Memory B cell (primary cell): ENCODE measurements at regions not wholly inside any gene's neighbourhood (a gene's known extent, or its start where the extent isn't known, plus 50 kb on each side); places are given as distances from the start of the nearest gene placed in this dataset.

Experiments used
- ATAC-seq: fragments of 150-1000 bp; cut with Tn5 transposase; 2 replicates; pipeline ENCODE4 v1.10.0; 2021; ENCODE audit warnings: low read depth, mild to moderate bottlenecking, moderate library complexity
- DNase-seq, 2 donors: peaks; one replicate each; pipeline ENCODE4 v3.0.0; 2022; ENCODE audit warnings: low spot score in 2 of 2
- H3K27ac Mint-ChIP-seq: one replicate; pipeline ENCODE4 v1.8.0; 2022; ENCODE audit warnings: mild to moderate bottlenecking, moderate library complexity, mixed read lengths
- H3K27me3 Mint-ChIP-seq: one replicate; pipeline ENCODE4 v1.8.0; 2022; ENCODE audit warnings: mixed read lengths
- H3K36me3 Mint-ChIP-seq: one replicate; pipeline ENCODE4 v1.8.0; 2022; ENCODE audit warnings: mild to moderate bottlenecking, mixed read lengths
- H3K4me1 Mint-ChIP-seq: one replicate; pipeline ENCODE4 v1.8.0; 2022; ENCODE audit warnings: mixed read lengths
- H3K4me3 Mint-ChIP-seq: one replicate; pipeline ENCODE4 v1.8.0; 2022; ENCODE audit warnings: mild to moderate bottlenecking, moderate library complexity, mixed read lengths
- H3K9me3 Mint-ChIP-seq: one replicate; pipeline ENCODE4 v1.8.0; 2022; ENCODE audit warnings: mixed read lengths

- ATAC-seq: no peak
- Mint-ChIP-seq H3K27ac (no peak overlapping the region), H3K27me3 (peaks cover 9% of the 10 kb centered on the region), H3K4me3 (no peak overlapping the region), H3K36me3 (no peaks in the 10 kb centered on the region), H3K9me3 (no peaks in the 10 kb centered on the region), H3K4me1 (no peaks in the 10 kb centered on the region)
- no peak for DNase-seq
Observed at GRCh38 chr1:70536708-70537366, 125.8 kb downstream of the CTH start.

GRCh38 chr1:70537788-70538187, 126.7 kb downstream of the CTH start:
- no peak overlapping the region for H3K27ac Mint-ChIP-seq

GRCh38 chr1:70542030-70542429, 131.0 kb downstream of the CTH start:
- Mint-ChIP-seq H3K9me3 (no peaks in the 10 kb centered on the region), H3K4me1 (no peaks in the 10 kb centered on the region), H3K27me3 (peaks cover 5% of the 10 kb centered on the region), H3K36me3 (no peaks in the 10 kb centered on the region), H3K4me3 (no peak overlapping the region), H3K27ac (no peak overlapping the region)
- no peak for ATAC-seq
- no peak for DNase-seq

More at GRCh38 chr1:70537788-70538187, 126.7 kb downstream of the CTH start:
- no peak for DNase-seq
- Mint-ChIP-seq H3K4me1 (no peaks in the 10 kb centered on the region), H3K27me3 (peaks cover 9% of the 10 kb centered on the region), H3K36me3 (no peaks in the 10 kb centered on the region), H3K4me3 (no peak overlapping the region), H3K9me3 (no peaks in the 10 kb centered on the region)
- ATAC-seq: no peak

- no peak for ATAC-seq
- Mint-ChIP-seq H3K27me3 (peaks cover 4% of the 10 kb centered on the region), H3K9me3 (no peaks in the 10 kb centered on the region), H3K27ac (no peak overlapping the region), H3K36me3 (no peaks in the 10 kb centered on the region), H3K4me1 (no peaks in the 10 kb centered on the region), H3K4me3 (no peak overlapping the region)
- no peak for DNase-seq
Observed at GRCh38 chr1:70542856-70543255, 131.8 kb downstream of the CTH start.

GRCh38 chr1:70546726-70547125, 135.7 kb downstream of the CTH start:
- no peak overlapping the region for H3K4me3 Mint-ChIP-seq
- no peak overlapping the region for H3K27ac Mint-ChIP-seq

GRCh38 chr1:70552662-70553566, 141.8 kb downstream of the CTH start:
- H3K4me3 Mint-ChIP-seq: no peak overlapping the region
- H3K4me1 Mint-ChIP-seq: no peaks in the 10 kb centered on the region

More at GRCh38 chr1:70546726-70547125, 135.7 kb downstream of the CTH start:
- Mint-ChIP-seq H3K27me3 (peaks cover 2% of the 10 kb centered on the region), H3K36me3 (no peaks in the 10 kb centered on the region), H3K9me3 (no peaks in the 10 kb centered on the region), H3K4me1 (no peaks in the 10 kb centered on the region)
- DNase-seq (no peak), ATAC-seq (no peak)

GRCh38 chr1:70553567-70553956, 142.5 kb downstream of the CTH start:
- Mint-ChIP-seq H3K9me3 (no peaks in the 10 kb centered on the region), H3K4me3 (no peak overlapping the region), H3K4me1 (no peaks in the 10 kb centered on the region), H3K27ac (no peak overlapping the region), H3K36me3 (no peaks in the 10 kb centered on the region), H3K27me3 (no peaks in the 10 kb centered on the region)
- DNase-seq (no peak), ATAC-seq (no peak)

More at GRCh38 chr1:70552662-70553566, 141.8 kb downstream of the CTH start:
- no peaks in the 10 kb centered on the region for H3K9me3 Mint-ChIP-seq
- no peak overlapping the region for H3K27ac Mint-ChIP-seq
- DNase-seq: no peak
- ATAC-seq: no peak
- H3K36me3 Mint-ChIP-seq: no peaks in the 10 kb centered on the region
- H3K27me3 Mint-ChIP-seq: no peaks in the 10 kb centered on the region

- H3K4me1 Mint-ChIP-seq: no peaks in the 10 kb centered on the region
- H3K27ac Mint-ChIP-seq: no peak overlapping the region
- ATAC-seq: no peak
- no peaks in the 10 kb centered on the region for H3K36me3 Mint-ChIP-seq
- no peak for DNase-seq
- no peaks in the 10 kb centered on the region for H3K27me3 Mint-ChIP-seq
- H3K9me3 Mint-ChIP-seq: no peaks in the 10 kb centered on the region
- H3K4me3 Mint-ChIP-seq: no peak overlapping the region
Observed at GRCh38 chr1:70554341-70554740, 143.3 kb downstream of the CTH start.

GRCh38 chr1:70556541-70556940, 145.5 kb downstream of the CTH start:
- no peaks in the 10 kb centered on the region for H3K9me3 Mint-ChIP-seq
- no peaks in the 10 kb centered on the region for H3K36me3 Mint-ChIP-seq
- H3K27ac Mint-ChIP-seq: no peak overlapping the region
- no peaks in the 10 kb centered on the region for H3K4me1 Mint-ChIP-seq
- DNase-seq (no peak), ATAC-seq (no peak)
- no peaks in the 10 kb centered on the region for H3K27me3 Mint-ChIP-seq
- no peak overlapping the region for H3K4me3 Mint-ChIP-seq

- Mint-ChIP-seq H3K27ac (no peak overlapping the region), H3K4me3 (no peak overlapping the region), H3K4me1 (no peaks in the 10 kb centered on the region), H3K27me3 (peaks cover 2% of the 10 kb centered on the region), H3K9me3 (peaks cover 2% of the 10 kb centered on the region), H3K36me3 (no peaks in the 10 kb centered on the region)
- no peak for ATAC-seq
- no peak for DNase-seq
Observed at GRCh38 chr1:70567167-70567566, 156.1 kb downstream of the CTH start.

GRCh38 chr1:70571191-70571590, 160.1 kb downstream of the CTH start:
- ATAC-seq (no peak), DNase-seq (no peak)
- peaks cover 2% of the 10 kb centered on the region for H3K9me3 Mint-ChIP-seq
- no peaks in the 10 kb centered on the region for H3K4me1 Mint-ChIP-seq
- H3K27ac Mint-ChIP-seq: no peak overlapping the region
- no peak overlapping the region for H3K4me3 Mint-ChIP-seq
- H3K36me3 Mint-ChIP-seq: no peaks in the 10 kb centered on the region
- H3K27me3 Mint-ChIP-seq: peaks cover 4% of the 10 kb centered on the region

- Mint-ChIP-seq H3K4me3 (no peak overlapping the region), H3K9me3 (peaks cover 2% of the 10 kb centered on the region), H3K36me3 (no peaks in the 10 kb centered on the region), H3K27me3 (peaks cover 4% of the 10 kb centered on the region), H3K27ac (no peak overlapping the region), H3K4me1 (no peaks in the 10 kb centered on the region)
- DNase-seq: no peak
- no peak for ATAC-seq
Observed at GRCh38 chr1:70573317-70573843, 162.3 kb downstream of the CTH start.

GRCh38 chr1:70581661-70582060, 170.6 kb downstream of the CTH start:
- Mint-ChIP-seq H3K4me1 (no peaks in the 10 kb centered on the region), H3K36me3 (no peaks in the 10 kb centered on the region), H3K4me3 (no peak overlapping the region), H3K27ac (no peak overlapping the region), H3K9me3 (peaks cover 2% of the 10 kb centered on the region), H3K27me3 (peaks cover 2% of the 10 kb centered on the region)
- DNase-seq: no peak
- ATAC-seq: no peak

- peaks cover 2% of the 10 kb centered on the region for H3K9me3 Mint-ChIP-seq
- H3K4me1 Mint-ChIP-seq: no peaks in the 10 kb centered on the region
- no peak for DNase-seq
- no peak overlapping the region for H3K4me3 Mint-ChIP-seq
- H3K27me3 Mint-ChIP-seq: peaks cover 2% of the 10 kb centered on the region
- no peak overlapping the region for H3K27ac Mint-ChIP-seq
- no peak for ATAC-seq
- no peaks in the 10 kb centered on the region for H3K36me3 Mint-ChIP-seq
Observed at GRCh38 chr1:70583522-70583921, 172.5 kb downstream of the CTH start.
